NCI-H2196 (cell line): ENCODE measurements at regions not wholly inside any gene's neighbourhood (a gene's known extent, or its start where the extent isn't known, plus 50 kb on each side); places are given as distances from the start of the nearest gene placed in this dataset.
"Not testable (repeated sequence)": the region's sequence is repeated elsewhere in the genome, so short reads cannot be mapped to it uniquely, and the experiment has no call there.

Source experiments
- DNase-seq: peaks from one replicate; lab custom pipeline; 2025; ENCODE audit not compliant: unreplicated experiment; lab: John Stamatoyannopoulos, UW

DNA sequence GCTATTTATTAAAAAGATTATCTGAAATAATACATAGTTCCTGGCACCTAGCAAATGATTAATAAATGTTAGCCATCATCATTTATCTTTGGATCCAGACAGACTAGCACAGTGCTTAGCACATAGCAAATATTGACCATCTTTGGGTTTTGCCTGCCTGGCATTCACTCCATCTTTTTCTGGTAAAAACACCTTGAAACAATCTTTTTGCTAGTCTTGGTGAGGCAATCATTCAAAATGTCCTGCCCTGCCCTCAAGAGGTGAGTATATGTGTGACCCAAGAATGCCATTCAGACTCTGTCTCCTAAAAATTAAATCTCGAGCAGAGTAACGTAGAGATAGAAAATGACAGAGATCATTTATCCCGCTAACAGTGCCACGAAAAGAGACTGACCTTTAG, 78.3 kb upstream of the ZNF280D start:
- no peak for DNase-seq

DNA sequence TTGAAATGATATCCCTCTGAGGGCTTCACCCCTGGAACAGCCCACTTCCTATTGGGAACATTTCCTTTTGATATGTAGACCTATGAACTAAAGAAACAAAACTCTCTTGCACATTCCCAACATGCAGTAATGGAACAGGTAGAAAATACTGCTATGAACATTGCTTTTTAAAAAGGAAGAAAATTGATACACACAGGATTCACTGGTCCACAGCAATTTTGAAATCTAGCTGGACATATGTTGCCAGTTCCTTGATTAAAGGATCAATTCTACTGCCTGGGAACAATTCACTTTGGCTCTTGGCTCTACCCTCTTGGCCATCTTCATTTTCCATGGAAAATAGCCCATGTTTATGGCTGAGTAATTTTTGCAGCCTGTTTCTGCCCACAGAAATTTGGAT, 74.9 kb upstream of the ZNF280D start:
- DNase-seq, result no peak

- DNase-seq, result no peak
Observed at GRCh38 chr15:56806148-56806536, 72.8 kb upstream of the ZNF280D start.

- DNase-seq, result no peak
Observed at GRCh38 chr15:56805466-56806147, 72.3 kb upstream of the ZNF280D start.

DNA sequence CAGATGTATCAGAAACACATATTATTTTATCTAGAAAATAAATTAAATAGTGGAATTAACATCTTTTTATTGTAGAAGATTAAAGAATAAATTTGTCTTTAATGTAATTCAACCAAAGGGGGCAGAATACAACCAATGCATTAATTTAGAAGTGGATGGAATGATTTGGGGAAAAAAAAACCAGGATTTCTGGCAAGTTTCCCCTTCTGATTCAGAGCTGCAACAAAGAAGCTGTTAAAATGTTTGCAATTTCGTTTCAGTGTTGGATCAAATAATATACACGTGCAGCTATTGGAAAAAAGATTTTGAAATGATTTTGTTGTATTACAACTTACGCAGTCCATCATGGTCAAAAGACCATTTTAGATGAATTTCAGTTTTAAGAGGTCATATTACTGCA, 71.6 kb upstream of the ZNF280D start:
- DNase-seq, result no peak

GRCh38 chr15:56804279-56804678, 71.0 kb upstream of the ZNF280D start:
- no peak for DNase-seq

- DNase-seq, result no peak
Observed at GRCh38 chr15:56802161-56802560, 68.9 kb upstream of the ZNF280D start.

DNA sequence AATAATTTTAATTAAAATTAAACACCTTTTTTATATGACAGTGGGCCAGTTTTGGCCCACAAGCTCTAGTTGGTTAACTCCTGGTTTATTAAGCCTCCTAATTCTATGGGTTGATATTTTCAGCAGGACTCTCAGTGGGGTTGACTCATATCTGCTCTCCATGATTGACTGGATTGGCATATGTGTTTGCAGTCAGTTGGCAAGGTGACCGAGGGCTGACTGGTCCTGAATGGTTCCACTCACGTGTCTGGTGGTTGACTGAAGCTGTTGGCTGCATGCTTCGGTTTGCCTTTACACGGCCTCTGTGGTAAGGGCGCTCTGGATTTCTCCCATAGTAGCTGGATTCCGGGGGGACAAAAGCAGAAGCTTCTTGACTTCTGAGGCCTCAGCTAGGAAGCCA, 65.3 kb upstream of the ZNF280D start:
- DNase-seq, result no peak

- DNase-seq, result no peak
Observed at GRCh38 chr15:56797720-56798275, 64.5 kb upstream of the ZNF280D start.

DNA sequence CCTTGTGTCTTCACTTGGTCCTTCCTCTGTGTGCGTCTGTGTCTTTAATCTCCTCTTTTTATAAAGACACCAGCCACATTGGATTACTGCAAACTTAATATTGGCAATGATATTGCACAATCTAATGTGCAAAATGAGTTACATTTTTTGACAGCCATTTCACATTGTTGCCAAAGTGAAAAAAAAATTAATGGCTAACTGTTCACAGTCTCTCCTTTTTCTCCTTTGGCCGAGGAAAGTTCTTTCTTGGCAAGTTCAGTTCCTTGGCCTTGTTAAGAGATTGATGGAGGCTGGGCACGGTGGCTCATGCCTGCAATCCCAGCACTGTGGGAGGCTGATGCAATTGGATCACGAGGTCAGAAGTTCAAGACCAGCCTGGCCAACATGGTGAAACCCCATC, 62.2 kb upstream of the ZNF280D start:
- no peak for DNase-seq

- no peak for DNase-seq
Observed at GRCh38 chr15:56794553-56795329, 61.4 kb upstream of the ZNF280D start.

- no peak for DNase-seq
Observed at GRCh38 chr15:56794165-56794552, 60.9 kb upstream of the ZNF280D start.

GRCh38 chr15:56792211-56792610, 58.9 kb upstream of the ZNF280D start:
- DNase-seq, result no peak

DNA sequence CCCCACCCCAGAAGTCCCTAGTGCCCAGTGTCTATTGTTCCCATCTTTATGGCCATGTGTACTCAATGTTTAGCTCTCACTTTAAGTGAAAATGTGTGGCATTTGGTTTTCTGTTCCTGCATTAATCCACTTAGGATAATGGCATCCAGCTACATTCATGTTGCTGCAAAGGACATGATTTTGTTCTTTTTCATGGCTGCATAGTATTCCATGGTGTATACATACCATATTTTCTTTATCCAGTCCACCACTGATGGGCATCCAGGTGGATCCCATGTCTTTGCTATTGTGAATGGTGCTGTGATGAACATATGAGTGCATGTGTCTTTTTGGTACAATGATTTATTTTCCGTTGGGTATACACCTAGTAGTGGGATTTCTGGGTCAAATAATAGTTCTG, 58.2 kb upstream of the ZNF280D start:
- DNase-seq, result not testable (repeated sequence)

- no peak for DNase-seq
Observed at GRCh38 chr15:56788359-56788758, 55.0 kb upstream of the ZNF280D start.

DNA sequence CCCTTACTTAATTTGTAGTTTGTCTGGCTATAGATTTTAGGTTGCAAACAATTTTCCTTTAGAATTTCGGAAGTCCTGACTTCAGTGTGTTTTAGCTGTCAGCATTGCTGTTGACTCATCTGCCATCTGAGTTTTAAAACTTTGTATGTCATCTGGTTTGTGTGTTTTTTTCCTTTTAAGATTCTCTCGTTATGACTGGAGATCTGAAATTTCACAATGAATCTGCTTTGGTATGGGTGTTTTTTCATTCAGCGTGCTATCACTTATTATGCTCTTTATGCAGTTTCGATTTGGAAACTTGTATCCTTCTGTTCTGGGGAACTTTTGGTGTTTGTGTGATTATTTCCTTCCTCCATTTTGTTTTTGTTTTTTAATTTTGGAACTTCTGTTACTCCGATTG, 53.7 kb upstream of the ZNF280D start:
- no peak for DNase-seq

GRCh38 chr15:56783857-56784661, 50.8 kb upstream of the ZNF280D start:
- no peak for DNase-seq

DNA sequence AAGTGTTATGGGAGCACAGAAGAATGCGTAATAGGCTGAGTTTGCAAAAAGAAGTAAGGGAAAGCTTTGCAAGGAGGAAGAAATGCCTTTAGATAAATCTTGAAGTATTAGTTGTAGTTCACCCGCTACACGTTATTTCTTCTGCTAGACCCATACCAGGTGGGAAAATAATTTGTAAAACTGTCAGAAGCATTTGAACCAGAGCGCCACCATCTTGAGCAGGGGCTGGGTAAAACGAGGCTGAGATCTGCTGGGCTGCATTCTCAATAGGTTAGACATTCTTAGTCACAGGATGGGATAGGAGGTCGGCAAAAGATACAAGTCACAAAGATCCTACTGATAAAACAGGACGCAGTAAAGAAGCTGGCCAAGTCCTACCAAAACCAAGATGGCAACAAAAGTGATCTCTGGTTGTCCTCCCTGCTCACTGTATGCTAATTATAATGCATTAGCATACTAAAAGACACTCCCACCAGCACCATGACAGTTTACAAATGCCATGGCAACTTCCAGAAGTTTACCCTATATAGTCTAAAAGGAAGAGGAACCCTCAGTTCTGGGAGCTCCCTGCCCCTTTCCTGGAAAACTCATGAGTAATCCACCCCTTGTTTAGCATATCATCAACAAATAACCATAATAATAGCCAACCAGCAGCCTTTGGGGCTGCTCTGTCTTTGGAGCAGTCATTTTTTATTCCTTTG, 50.0 kb upstream of the ZNF280D start:
- no peak for DNase-seq
